ENCODE measurements at regions not wholly inside any gene's neighbourhood (a gene's known extent, or its start where the extent isn't known, plus 50 kb on each side); places are given as distances from the start of the nearest gene placed in this dataset.

- no peak overlapping the region for H3K4me2 ChIP-seq (ENCODE audit: insufficient read depth, insufficient read length, low read length)
- no peaks in the 10 kb centered on the region for H3K36me3 Mint-ChIP-seq (ENCODE audit: insufficient read depth in 1 of 3, low read depth in 3 of 3)
- TF ChIP-seq, protein P1, sequence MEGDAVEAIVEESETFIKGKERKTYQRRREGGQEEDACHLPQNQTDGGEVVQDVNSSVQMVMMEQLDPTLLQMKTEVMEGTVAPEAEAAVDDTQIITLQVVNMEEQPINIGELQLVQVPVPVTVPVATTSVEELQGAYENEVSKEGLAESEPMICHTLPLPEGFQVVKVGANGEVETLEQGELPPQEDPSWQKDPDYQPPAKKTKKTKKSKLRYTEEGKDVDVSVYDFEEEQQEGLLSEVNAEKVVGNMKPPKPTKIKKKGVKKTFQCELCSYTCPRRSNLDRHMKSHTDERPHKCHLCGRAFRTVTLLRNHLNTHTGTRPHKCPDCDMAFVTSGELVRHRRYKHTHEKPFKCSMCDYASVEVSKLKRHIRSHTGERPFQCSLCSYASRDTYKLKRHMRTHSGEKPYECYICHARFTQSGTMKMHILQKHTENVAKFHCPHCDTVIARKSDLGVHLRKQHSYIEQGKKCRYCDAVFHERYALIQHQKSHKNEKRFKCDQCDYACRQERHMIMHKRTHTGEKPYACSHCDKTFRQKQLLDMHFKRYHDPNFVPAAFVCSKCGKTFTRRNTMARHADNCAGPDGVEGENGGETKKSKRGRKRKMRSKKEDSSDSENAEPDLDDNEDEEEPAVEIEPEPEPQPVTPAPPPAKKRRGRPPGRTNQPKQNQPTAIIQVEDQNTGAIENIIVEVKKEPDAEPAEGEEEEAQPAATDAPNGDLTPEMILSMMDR (conservative IDR thresholded peaks at IDR 0.05): no peak
- no peaks in the 10 kb centered on the region for H3K9me3 Mint-ChIP-seq
- H3K23ac ChIP-seq (ENCODE audit: insufficient read length, low read depth, low read length): no peak overlapping the region
- no peak overlapping the region for H2BK5ac ChIP-seq (ENCODE audit: insufficient read length, low read length)
- H3K4me1 Mint-ChIP-seq: no peaks in the 10 kb centered on the region
- H2BK120ac ChIP-seq (ENCODE audit: low read depth, low read length, poor library complexity, severe bottlenecking): no peak overlapping the region
- H3K23me2 ChIP-seq (ENCODE audit: insufficient read length, low read depth, low read length, poor library complexity, severe bottlenecking): no peaks in the 10 kb centered on the region
- H3K9me3 ChIP-seq (ENCODE audit: control insufficient read depth, low read depth, low read length): no peaks in the 10 kb centered on the region
- WGBS (ENCODE audit: extremely low coverage, insufficient read length, low lambda C conversion rate): no CpG with 5 or more reads among the region's 1 CpG
- no peak overlapping the region for H3K27ac Mint-ChIP-seq
- no peak overlapping the region for H3K4me3 Mint-ChIP-seq
- no peak overlapping the region for H3K14ac ChIP-seq (ENCODE audit: insufficient read depth, low read length)
- H3K9ac ChIP-seq (ENCODE audit: extremely low read depth, insufficient read length, low read length): no peak overlapping the region
- no peaks in the 10 kb centered on the region for H3K4me1 ChIP-seq (ENCODE audit: insufficient read depth, low read length)
- no peak overlapping the region for H2AK5ac ChIP-seq (ENCODE audit: insufficient read length, low read length)
- no peak overlapping the region for H4K91ac ChIP-seq (ENCODE audit: insufficient read length, low read depth, low read length)
- no peak overlapping the region for H3T11ph ChIP-seq (ENCODE audit: low read length)
- H3K27me3 ChIP-seq (ENCODE audit: insufficient read depth, low read length): no peaks in the 10 kb centered on the region
- no peak overlapping the region for H4K5ac ChIP-seq (ENCODE audit: insufficient read length, low read depth, low read length)
- no peak overlapping the region for H3K27ac ChIP-seq (ENCODE audit: insufficient read length, low read depth, low read length)
- H2BK20ac ChIP-seq (ENCODE audit: low read depth, low read length, poor library complexity, severe bottlenecking): no peak overlapping the region
- no peak for DNase-seq
- no peak overlapping the region for H3K4ac ChIP-seq (ENCODE audit: low read depth, low read length)
- H3K27me3 Mint-ChIP-seq (ENCODE audit: low read depth): no peaks in the 10 kb centered on the region; the same call in 1 of the 2 replicates
- H3K79me2 ChIP-seq (ENCODE audit: insufficient read depth, low read length): no peaks in the 10 kb centered on the region
- no peaks in the 10 kb centered on the region for H4K20me1 ChIP-seq (ENCODE audit: control insufficient read depth, insufficient read depth, insufficient read length)
- H2BK12ac ChIP-seq (ENCODE audit: insufficient read length, low read depth, low read length): no peak overlapping the region
- no peak overlapping the region for H3K18ac ChIP-seq (ENCODE audit: insufficient read length, low read depth, low read length)
- no peak overlapping the region for H4K8ac ChIP-seq (replicated peaks; ENCODE audit: insufficient read length, low read depth, low read length)
- H3K56ac ChIP-seq (ENCODE audit: insufficient read length, low read depth, low read length): no peak overlapping the region
- H3K79me1 ChIP-seq (ENCODE audit: insufficient read depth, low read depth, low read length, poor library complexity, severe bottlenecking): no peaks in the 10 kb centered on the region
- no peak overlapping the region for H2AFZ ChIP-seq (ENCODE audit: low read length)
- H2BK15ac ChIP-seq (ENCODE audit: low read depth, low read length): no peak overlapping the region
Measured at GRCh38 chr14:80352471-80352870, 141.2 kb upstream of the DIO2 start.

All from H9 (cell line).